Esophagus mucosa (tissue), 1 donor: ENCODE measurements at regions not wholly inside any gene's neighbourhood (a gene's known extent, or its start where the extent isn't known, plus 50 kb on each side); places are given as distances from the start of the nearest gene placed in this dataset.
A peak's percentile ranks its signal among the peaks of the same experiment; 100 is the strongest.

ENCODE experiments used
- ATAC-seq: fragments of 200-7000 bp; cut with Tn5 transposase; one replicate; pipeline ENCODE4 v1.9.1; 2020
- donor health status: DM: yes; HTN: yes; CAD: no.

DNA sequence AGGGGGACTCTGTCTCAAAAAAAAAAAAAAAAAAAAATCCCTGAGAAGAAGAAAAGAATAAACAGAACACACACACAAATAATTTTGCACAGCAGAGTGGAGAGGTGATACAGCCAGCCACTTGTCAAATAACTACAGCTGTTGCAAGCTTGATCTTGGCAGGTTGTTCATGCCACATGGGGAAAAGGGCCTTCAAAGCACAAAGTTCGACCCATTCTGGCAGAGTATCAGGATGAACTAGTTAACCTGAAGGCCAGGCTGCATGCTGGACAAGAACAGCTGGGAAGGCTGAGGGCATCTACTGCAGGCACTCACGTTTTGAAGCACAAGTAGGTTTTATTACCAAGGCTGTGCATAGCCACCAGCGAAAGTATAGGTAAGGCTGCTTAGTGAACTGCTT, 104.1 kb downstream of the KCTD15 start:
- no peak for ATAC-seq

DNA sequence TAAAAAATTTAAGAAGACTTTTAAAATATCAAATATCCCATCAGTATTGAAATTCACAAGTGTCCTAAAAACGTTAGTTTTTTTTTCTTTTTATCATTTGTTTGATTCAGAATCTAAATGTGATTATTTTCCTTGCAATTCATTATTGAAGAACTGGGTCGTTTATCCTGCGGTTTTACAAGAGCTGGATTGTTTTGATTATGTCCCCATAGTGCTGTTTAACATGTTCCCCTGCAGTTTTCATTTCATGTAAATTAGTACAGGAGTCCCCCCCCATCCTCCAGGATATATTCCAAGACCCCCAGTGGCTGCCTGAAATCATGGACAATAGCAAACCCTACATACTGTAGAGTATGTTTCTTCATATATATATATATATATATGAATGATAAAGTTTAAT, 105.7 kb downstream of the KCTD15 start:
- no peak for ATAC-seq

DNA sequence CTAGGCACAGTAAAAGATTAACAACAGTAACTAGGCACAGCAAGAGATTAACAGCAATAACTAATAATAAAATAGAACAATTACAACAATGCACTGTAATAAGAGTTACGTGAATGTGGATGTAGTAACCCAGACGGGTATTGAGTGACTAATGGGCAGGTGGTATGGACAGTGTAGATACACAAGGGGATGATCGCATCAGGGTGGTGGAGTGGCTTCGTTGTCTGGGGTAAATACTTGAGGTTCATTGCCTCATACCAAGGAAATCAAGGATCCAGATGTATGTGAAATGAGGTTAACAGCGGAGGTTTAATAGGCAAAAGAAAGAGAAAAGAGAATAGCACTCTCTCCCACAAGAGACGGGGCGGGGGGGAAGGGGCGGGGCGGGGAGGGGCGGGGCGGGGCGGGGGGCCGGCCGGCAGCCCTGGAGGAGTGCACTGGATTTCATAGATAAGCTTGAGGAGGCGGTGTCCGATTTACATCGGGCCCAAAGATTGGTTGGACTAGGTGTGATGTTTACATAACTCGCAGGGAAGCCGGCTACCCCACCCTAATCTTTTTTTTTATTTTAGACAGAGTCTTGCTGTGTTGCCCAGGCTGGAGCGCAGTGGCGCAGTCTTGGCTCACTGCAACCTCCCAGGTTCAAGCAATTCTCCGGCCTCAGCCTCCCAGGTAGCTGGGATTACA, 106.3 kb downstream of the KCTD15 start:
- no peak for ATAC-seq

DNA sequence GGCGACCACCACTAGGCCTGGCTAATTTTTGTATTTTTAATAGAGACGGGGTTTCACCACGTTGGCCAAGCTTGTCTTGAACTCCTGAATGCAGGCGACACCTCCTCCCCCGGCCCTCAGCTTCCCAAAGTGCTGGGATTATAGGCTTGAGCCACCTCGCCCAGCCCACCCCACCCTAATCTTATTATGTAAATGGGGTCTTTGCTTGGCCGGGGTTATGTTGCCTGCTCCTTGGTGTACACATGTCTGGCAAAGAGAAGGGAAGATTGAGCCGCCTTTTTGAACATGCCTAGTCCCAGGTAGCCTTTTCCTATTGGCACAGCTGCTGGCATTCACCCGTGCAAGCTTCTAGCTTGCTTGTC, 106.8 kb downstream of the KCTD15 start:
- no peak for ATAC-seq

DNA sequence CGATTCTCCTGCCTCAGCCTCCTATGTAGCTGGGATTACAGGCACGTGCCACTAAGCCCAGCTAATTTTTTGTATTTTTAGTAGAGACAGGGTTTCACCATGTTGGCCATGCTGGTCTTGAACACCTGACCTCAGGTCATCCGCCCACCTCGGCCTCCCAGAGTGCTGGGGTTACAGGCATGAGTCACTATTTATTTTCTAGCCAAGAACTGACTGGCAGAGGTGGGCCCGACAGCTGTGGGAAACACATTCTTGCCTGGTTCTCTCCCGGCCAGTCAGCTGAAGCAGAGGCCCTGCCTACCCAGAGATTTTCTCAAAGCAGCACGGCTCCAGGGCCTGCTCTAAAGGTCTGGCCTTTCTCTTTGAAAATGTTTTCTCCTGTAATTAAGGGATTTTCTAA, 108.0 kb downstream of the KCTD15 start:
- ATAC-seq, result peak; percentile 38

DNA sequence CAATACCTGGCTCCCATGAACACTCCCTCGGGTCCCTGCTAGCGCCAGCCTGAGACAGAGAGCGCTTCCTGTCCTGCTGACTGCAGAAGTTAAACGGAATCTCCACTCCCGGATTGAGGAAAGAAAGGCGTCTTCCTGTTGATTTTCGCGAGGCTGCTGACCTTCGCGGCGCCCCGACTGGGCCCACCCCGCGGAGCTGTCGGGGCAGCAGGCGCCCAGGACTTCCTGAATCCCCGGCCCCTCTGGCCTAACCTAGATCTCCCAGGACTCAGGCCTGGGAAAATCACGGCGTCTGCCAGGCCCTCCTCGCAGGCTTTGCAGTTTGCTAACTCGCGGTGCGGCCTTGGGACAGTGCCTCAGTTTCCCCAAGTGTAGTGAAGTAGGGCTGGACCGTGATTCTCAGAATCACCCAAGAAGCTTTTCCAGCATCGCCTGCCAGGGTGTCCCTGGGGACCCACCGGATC, 108.8 kb downstream of the KCTD15 start:
- peak; percentile 7 for ATAC-seq

DNA sequence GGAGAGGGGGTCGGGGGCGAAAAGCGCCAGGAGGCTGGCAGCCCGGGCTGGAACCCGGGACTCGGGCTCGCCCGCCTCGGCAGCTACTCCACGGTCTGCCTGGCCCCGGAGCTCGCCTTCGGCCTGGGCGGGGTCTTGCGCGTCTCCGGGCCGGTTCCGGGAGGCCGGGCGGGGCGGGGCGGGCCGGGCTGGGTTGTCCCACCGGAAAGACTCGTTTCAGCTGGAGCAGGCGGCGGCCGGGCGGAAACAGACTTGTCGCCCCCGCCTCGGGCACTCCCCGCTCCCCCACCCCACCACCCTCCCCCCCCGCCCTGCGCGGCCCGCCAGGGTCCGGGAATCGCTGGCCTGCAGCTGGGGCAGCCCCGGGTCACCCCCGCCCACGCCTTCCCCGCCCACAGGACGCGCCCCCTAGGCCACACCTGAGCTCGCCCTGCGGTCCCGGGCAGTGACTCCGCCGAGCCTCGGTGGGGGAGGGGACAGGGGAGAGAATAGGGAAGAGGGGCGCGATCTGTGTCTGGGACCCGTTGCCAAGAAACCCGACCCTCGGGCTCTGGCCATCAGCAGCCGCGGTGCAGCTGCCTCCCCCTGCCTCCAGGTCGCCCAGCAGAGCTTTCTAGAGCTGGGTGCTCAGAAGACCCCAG, 109.4 kb downstream of the KCTD15 start:
- peak; percentile 92 for ATAC-seq

DNA sequence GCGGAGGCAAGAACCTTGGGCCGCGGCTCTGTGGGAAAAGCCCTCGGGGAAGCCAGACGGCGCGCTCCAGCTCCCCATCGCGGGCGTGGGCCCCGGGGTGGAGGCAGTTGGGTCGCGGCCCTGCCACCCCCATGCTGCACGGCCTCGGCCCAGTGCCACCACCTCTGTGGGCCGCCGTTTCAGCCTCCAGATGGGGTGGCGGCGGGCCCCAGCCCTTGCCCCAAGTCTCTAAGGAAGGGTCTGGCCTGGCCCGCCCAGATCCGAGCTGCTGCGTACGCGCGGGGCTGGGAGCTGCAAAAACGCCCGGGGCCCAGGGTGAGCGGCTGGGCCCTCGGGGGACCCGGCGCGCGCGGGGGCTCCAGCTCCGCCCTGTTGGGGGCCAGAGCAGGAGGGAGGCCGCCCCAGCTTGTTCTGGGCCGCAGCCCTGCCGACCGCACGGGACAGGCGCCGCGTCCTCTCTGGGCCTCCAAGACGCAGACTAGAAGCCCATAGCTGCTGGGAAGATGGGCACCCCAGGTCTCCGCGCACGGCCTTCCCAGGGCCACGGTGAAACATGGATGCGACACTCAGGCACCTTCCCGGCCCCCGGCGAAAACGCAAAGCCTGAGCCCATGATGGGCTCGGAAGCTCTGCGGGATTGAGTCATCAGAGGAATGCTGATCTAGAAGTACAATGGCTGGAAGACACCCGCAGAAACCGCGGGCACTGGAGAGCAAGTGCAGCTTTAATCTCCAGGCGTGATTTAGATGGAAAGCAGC, 110.1 kb downstream of the KCTD15 start:
- peak; percentile 66 for ATAC-seq

DNA sequence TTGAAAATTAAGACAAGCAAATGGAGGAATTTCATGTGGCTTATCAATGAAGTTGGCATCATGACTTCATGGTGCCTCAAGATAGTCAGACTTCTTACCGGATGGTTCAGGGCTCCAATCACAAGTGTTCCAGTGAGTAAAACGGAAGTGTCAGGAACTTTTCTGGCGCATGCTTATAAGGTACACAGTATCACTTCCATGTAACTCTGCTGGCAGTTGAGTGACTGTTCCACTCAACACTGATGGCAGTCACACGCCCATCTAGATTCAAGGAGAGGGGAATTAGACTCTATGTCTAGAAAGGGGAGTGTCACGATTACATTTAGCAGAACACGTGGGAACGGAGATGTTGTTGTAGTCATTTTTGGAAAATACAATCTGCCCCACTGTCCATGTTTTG, 114.3 kb downstream of the KCTD15 start:
- ATAC-seq, result no peak

DNA sequence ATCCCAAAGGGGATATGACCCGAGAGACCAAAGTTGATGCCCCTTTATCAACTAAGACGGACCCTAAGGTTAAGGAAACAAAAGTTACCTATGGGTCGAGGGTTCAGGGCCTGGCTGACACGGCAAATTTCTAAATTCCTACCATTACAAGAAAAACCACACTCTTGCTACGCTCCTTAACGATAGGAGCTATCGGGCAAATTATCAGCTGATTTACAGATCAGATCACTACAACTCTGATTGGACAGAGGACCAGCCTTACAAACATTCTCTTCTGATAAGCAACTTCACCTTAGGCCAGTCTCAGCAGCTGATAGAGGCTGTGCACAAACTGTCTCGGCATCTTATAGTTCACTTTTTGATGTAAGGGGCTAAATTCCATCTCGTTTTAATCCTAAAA, 117.9 kb downstream of the KCTD15 start:
- no peak for ATAC-seq

DNA sequence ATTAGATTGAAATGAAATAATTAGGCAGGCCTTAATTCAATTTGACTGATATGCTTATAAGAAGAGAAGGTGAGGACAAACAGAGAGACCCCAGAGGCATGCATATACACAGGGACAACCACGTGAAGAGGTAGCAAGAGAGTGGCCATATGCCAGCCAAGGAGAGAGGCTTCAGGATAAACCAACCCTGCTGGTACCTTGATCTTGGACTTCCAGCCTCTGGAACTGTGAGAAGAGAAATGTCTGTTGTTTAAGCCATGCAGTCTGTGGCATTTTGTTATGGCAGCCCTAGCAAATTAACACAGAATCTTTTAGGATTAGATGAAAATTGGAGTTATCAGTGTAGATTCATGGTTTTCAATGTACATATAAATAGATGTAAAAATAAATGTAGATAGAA, 120.1 kb downstream of the KCTD15 start:
- no peak for ATAC-seq

DNA sequence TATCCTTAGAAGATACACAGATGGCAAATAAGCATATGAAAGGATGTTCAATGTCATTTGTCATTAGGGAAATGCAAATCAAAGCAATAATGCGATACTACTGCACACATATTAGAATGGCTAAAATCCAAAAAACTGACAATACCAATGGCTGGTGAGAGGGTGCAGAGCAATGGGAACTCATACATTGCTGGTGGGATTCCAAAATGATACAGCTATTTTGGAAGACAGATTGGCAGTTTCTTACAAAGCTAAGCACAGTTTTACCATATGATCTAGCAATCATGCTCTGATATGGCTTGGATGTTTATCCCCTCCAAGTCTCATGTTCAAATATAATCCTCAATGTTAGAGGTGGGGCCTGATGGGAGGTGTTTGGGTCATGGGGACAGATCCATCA, 122.6 kb downstream of the KCTD15 start:
- ATAC-seq, result no peak

DNA sequence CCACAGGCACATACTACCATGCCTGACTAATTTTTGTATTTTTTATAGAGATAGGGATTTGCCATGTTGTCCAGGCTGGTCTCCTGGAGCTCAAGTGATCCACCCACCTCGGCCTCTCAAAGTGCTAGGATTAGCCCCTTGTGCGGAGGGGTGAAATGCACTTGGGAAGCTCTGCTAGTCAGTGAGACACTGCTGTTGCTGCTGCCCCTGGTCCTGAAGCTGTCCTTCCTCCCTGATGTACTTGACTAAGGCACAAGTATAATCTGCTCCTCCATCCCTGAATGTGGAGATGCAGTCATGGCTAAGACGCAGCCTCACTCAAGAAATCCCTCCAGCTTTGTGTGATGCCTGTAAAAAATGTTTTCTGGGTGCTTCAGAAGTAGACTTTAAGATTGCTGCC, 124.5 kb downstream of the KCTD15 start:
- ATAC-seq, result no peak

DNA sequence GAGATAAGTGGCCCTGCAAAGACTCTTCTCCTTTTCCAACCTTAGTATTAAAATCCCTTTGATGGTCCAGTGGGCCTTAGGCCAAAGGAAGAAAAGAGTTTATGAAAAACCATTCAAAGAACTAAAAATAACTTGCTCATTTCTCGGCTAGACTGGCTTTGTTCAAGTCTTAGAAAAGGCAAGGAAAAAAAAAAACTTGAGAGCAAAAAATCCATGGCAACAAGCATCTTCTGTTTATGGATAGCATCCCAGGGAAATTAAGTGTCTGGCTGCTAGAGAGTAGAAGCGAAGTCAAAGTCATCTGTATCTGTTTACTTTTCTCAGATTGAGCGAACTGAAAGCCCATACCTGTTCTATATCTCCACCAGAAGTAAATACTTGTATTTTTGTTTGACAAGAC, 129.6 kb downstream of the KCTD15 start:
- ATAC-seq, result no peak

DNA sequence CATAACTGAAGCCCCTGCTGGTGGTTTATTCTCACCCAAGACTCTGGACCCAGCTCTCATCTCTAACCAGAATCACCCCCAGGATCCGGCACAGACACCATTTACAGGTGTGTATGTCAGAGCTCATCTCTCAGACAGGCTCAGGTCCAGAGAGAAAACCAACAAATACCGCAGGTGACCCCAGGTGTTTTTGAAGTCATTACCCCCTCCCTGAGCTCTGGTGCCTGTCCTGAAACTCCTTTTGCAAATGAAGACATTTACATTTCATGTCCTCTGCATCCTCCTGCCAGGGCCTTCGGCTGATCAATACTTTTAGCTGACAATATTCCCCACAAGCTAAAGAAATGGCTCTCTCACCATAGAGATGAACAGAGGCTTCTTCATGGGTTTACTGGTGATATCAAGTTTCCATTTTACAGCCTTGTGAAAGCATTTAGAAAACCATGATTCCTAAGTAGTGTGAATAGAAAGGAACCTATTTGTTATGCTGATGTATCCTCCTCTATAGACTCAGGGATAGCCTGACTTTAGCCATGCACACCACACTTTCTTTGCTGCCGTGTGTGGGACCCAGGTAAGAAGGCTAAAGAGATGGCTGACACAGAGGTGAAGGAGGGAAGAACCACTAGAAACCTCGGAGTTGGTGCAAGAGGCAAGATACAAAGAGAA, 131.3 kb downstream of the KCTD15 start:
- ATAC-seq, result no peak

DNA sequence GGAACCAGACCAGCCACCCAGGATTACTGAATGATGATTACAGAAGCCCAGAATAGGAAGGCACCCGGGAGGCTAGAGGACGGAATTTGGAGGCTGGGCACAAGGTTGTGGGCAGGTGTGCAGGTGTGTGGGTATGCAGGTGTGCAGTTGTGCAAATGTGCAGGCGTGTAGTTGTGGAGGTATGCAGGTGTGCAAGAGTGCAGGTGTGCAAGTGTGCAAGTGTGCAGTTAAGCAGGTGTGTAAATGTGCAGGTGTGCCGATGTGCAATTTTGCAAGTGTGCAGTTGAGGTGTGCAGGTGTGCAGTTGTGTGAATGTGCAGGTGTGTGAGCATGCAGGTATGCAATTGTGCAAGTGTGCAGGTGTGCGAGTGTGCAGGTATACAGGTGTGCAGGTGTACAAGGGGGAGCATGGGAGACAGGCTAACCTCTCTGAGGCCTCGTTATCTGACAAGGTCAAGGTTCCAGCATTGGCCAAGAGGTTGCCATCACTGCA, 131.8 kb downstream of the KCTD15 start:
- ATAC-seq, result no peak

DNA sequence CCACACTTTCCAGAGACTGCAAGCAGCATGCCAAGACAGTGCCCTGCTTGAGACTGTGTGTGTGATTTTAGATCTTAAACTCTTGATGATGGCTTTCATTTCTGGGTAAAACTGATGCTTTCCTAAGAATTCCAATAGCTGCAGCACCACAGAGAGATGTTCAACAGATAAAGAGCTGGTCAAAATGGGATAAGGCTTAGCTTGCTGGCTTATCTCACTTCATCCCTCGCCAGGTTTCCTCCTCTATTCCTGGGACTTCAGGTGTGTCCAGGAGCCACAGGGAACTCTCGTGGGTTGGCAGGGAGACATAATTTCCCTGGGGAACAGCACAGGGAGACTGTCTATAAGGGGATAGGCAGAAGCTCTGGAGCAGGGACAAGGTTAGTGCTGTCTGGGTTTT, 137.3 kb downstream of the KCTD15 start:
- no peak for ATAC-seq

DNA sequence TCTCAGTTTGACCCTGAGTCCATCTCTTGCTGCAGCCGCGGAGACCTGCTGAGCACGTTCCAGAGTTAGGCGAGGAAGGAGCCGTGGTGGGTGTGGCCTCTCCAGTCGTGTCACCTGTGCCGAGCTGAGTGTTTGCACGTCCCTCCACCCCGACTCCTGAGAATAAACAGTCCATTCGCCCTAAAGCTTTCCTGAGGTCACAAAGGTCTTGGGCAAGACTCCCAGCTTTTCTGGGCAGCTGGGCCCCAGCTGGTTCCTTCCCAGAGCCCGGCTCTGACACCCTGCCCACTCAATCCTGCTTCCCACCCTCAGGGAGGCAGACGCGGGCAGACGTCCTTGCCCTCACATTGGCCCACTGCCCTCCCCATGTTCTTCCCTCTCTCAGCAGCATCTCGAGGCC, 142.2 kb downstream of the KCTD15 start:
- ATAC-seq, result peak; percentile 74

DNA sequence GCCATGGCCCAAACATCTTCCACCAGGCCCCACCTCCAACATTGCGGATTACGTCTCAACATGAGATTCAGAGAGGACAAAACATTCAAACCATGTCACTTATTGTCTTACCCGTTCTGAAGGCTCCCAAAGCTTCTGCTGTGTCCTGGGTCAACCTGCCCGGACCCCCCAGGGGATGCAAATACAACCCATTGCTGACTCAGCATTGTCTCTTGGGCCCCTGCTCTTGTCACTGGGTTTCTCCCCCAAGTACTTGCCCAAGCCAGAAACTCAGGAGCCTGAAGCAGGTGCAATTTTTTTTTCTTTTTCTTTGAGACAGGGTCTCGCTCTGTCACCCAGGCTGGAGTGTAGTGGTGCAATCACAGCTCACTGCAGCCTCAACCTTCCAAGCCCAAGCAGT, 144.5 kb downstream of the KCTD15 start:
- ATAC-seq, result no peak

DNA sequence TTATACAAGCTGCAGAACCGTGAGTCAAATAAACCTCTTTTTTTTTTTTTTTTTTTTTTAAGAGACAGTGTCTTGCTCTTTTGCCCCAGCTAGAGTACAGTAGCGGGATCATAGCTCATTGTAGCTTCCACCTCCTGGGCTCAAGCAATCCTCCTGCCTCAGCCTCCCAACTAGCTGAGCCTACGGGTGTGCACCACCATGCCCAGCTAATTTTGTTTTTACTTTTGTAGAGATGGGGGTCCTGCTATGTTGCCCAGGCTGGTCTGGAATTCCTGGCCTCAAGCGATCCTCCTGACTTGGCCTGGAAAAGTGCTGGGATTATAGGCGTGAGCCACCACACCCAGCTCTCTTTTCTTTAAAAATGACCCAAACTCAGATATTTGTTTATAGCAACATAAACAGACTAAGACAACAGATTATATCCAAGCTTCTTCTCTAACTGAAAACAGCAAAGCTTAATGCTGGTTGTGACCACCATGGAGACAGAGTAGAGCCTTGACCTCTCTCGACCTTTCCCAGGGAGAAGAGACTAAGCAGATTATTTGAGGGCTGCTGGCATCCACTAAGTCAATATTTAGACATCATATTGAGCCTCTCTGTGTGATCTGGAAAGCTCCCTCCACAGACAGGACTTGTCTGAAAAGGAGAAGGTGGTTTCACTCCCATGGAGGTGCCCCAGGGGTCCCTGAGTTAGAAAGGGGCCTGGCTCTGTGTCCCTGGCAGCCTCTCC, 150.0 kb downstream of the KCTD15 start:
- no peak for ATAC-seq

DNA sequence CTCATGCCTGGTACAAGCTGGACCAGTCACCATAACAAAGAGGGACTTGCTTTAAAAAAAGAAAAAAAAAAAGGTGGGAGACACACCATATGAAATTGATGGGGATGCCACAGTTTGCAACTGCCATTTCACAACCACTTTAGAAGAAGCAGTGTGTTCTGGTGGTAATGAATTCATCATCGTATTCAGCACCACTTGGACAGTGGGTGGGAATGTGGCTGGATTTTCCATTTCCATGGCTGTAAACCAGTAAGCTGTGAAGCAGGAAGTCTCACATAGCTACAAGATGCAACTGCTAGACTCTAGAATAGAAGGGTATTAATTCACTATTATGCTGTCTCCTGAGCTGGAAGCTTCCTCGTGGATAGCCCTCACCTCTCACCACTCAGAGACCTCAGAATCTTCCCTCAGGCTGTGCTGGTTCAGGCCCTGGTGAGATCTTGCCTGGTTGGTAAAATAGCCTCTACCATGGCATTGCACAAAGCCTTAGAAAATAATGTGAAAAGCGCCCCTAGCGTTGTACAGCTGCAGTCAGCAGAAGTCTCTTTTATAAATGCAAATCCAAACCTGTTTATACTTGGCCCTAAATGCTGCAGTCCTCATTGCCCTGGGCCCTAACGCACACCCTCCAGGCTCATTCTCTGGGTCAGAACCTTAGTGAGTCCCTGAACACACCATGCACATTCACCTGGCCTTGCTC, 150.7 kb downstream of the KCTD15 start:
- peak; percentile 17 for ATAC-seq
